ENCODE measurements at regions not wholly inside any gene's neighbourhood (a gene's known extent, or its start where the extent isn't known, plus 50 kb on each side); places are given as distances from the start of the nearest gene placed in this dataset.
"Not testable (repeated sequence)": the region's sequence is repeated elsewhere in the genome, so short reads cannot be mapped to it uniquely, and the experiment has no call there.

- no peak for DNase-seq
These were observed 172.6 kb upstream of the BET1 start for GRCh38 chr7:94176694-94177200.

- DNase-seq = no peak
These were observed 173.3 kb upstream of the BET1 start for GRCh38 chr7:94177441-94177840.

GRCh38 chr7:94178230-94178629, 174.1 kb upstream of the BET1 start:
- DNase-seq = no peak

- DNase-seq = no peak
These were observed 175.3 kb upstream of the BET1 start for GRCh38 chr7:94179466-94179865.

- no peak for DNase-seq
These were observed 177.9 kb upstream of the BET1 start for GRCh38 chr7:94182066-94182465.

- no peak for DNase-seq
These were observed 178.6 kb upstream of the BET1 start for GRCh38 chr7:94182721-94183120.

GRCh38 chr7:94183289-94183749, 179.2 kb upstream of the BET1 start:
- DNase-seq = no peak

- DNase-seq = no peak
These were observed 179.7 kb upstream of the BET1 start for GRCh38 chr7:94183891-94184290.

GRCh38 chr7:94188350-94188749, 184.2 kb upstream of the BET1 start:
- DNase-seq = no peak

- no peak for DNase-seq
These were observed 186.5 kb upstream of the BET1 start for GRCh38 chr7:94190599-94191061.

- DNase-seq = not testable (repeated sequence)
These were observed 190.3 kb upstream of the BET1 start for GRCh38 chr7:94194426-94194825.

GRCh38 chr7:94195201-94195600, 191.0 kb upstream of the BET1 start:
- no peak for DNase-seq

GRCh38 chr7:94195813-94196212, 191.7 kb upstream of the BET1 start:
- DNase-seq = no peak

GRCh38 chr7:94205529-94205928, 189.2 kb upstream of the COL1A2 start:
- no peak for DNase-seq

- no peak for DNase-seq
These were observed 188.4 kb upstream of the COL1A2 start for GRCh38 chr7:94206295-94206694.

GRCh38 chr7:94212160-94212559, 182.5 kb upstream of the COL1A2 start:
- DNase-seq = no peak

GRCh38 chr7:94216944-94217461, 177.7 kb upstream of the COL1A2 start:
- no peak for DNase-seq

GRCh38 chr7:94217766-94218165, 176.9 kb upstream of the COL1A2 start:
- no peak for DNase-seq

GRCh38 chr7:94222516-94222915, 172.2 kb upstream of the COL1A2 start:
- no peak for DNase-seq

GRCh38 chr7:94223375-94224084, 171.2 kb upstream of the COL1A2 start:
- peak; percentile 70 for DNase-seq

GRCh38 chr7:94228223-94228622, 166.5 kb upstream of the COL1A2 start:
- DNase-seq = no peak

GRCh38 chr7:94228678-94229077, 166.0 kb upstream of the COL1A2 start:
- no peak for DNase-seq

GRCh38 chr7:94231305-94231704, 163.4 kb upstream of the COL1A2 start:
- no peak for DNase-seq

GRCh38 chr7:94236960-94237359, 157.7 kb upstream of the COL1A2 start:
- no peak for DNase-seq

- no peak for DNase-seq
These were observed 157.3 kb upstream of the COL1A2 start for GRCh38 chr7:94237417-94237816.
